ENCODE measurements at regions not wholly inside any gene's neighbourhood (a gene's known extent, or its start where the extent isn't known, plus 50 kb on each side); places are given as distances from the start of the nearest gene placed in this dataset.

GRCh38 chr2:128403814-128404708 lies 85.4 kb upstream of the HS6ST1 start:
- DNase-seq = no peak

- no peak for DNase-seq
Measured at GRCh38 chr2:128404709-128405466, 86.2 kb upstream of the HS6ST1 start.

- no peak for DNase-seq
Measured at GRCh38 chr2:128405467-128405900, 86.8 kb upstream of the HS6ST1 start.

GRCh38 chr2:128405981-128406613 lies 87.4 kb upstream of the HS6ST1 start:
- no peak for DNase-seq

- DNase-seq = no peak
Measured at GRCh38 chr2:128406736-128407554, 88.3 kb upstream of the HS6ST1 start.

- no peak for DNase-seq
Measured at GRCh38 chr2:128408349-128409305, 90.0 kb upstream of the HS6ST1 start.

- no peak for DNase-seq
Measured at GRCh38 chr2:128409326-128410034, 90.8 kb upstream of the HS6ST1 start.

- no peak for DNase-seq
Measured at GRCh38 chr2:128410035-128410757, 91.5 kb upstream of the HS6ST1 start.

GRCh38 chr2:128410758-128411215 lies 92.1 kb upstream of the HS6ST1 start:
- DNase-seq = no peak

- no peak for DNase-seq
Measured at GRCh38 chr2:128411431-128411830, 92.8 kb upstream of the HS6ST1 start.

- DNase-seq = no peak
Measured at GRCh38 chr2:128412181-128412871, 93.7 kb upstream of the HS6ST1 start.

- no peak for DNase-seq
Measured at GRCh38 chr2:128413014-128413717, 94.5 kb upstream of the HS6ST1 start.

GRCh38 chr2:128413718-128414341 lies 95.2 kb upstream of the HS6ST1 start:
- no peak for DNase-seq

GRCh38 chr2:128414351-128414750 lies 95.7 kb upstream of the HS6ST1 start:
- DNase-seq = no peak

- no peak for DNase-seq
Measured at GRCh38 chr2:128414946-128415778, 96.5 kb upstream of the HS6ST1 start.

- DNase-seq = no peak
Measured at GRCh38 chr2:128415779-128416061, 97.1 kb upstream of the HS6ST1 start.

GRCh38 chr2:128416109-128416785 lies 97.6 kb upstream of the HS6ST1 start:
- no peak for DNase-seq

Data from bone marrow (tissue), 2 donors.